Stimulated activated naive CD4-positive, alpha-beta T cell treated with Interleukin-2 at 50 U/mL for 16 hours (primary cell): ENCODE measurements at regions not wholly inside any gene's neighbourhood (a gene's known extent, or its start where the extent isn't known, plus 50 kb on each side); places are given as distances from the start of the nearest gene placed in this dataset.

Experiments
- DNase-seq: peaks from one replicate; lab custom pipeline; 2025; lab: John Stamatoyannopoulos, UW

DNA sequence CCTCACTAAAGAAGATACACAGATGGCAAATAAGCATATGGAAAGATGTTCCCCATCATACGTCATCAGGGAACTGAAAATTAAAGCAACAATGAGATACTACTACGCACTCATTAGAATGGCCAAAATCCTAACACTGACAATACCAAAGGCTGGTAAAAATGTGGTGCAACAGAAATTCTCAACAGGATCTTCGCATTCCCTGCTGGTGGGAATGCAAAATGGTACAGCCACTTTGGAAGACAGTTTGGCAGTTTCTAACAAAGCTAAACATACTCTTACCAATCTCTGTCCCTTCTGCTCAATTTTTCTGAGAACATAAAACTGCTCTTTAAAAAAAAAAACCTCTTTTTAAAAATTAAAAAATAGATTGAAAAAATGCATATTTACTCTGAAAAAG, 300.2 kb downstream of the FBXW7 start:
- no peak for DNase-seq

DNA sequence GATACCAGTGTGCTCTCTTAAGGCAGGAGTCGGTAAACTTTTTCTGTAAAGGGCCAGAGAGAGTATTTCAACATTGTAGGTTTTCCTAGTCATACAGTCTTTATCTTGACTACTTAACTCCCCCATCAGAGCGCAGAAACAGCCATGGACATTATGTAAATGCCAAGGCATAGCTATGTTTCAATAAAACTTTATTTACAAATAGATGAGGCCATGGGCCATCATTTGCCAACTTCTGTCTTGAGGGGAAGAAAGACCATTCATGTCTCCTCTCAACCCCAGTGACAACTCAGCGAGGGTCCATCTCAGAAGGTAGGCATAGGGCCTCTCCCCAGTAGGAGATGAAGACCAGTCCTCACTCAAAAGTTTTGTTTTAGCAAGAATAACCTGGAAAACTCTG, 301.3 kb downstream of the FBXW7 start:
- no peak for DNase-seq

DNA sequence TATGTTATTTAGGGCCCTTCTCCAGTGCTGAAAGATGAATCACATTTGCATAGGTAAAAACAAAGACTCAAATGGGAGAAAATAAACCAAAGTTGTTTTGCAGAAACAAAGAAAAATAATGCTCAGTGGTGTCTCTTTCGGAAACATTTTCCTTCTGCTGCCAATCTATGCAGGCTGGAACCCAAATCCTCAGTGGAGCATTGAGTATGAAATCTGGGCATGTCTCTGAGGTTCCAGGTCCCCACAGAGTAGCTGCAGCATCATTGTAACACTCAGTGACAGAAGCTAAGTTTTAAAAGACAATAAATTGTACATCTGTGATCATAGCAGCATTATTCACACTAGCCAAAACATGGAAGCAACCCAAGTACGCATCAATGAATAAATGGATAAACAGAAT, 303.6 kb downstream of the FBXW7 start:
- DNase-seq = no peak

DNA sequence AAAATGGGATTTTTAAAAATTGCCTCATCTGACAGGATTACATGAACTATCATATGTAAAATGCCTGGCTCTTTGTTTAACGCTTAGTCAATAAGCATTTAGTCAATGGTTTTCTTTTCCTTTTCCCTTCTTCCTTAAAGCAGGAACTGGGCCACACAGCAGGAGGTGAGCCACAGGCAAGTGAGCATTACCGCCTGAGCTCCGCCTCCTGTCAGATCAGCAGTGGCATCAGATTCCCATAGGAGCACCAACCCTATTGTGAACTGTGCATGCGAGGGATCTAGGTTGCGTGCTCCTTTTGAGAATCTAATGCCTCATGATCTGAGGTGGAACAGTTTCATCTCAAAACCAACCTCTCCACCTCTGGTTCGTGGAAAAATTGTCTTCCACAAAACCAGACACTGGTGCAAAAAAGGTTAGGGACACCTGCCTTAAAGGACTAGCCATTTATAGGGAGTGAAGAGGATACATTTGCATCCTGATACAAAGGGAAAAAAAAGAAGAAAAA, 306.1 kb downstream of the FBXW7 start:
- DNase-seq = no peak

DNA sequence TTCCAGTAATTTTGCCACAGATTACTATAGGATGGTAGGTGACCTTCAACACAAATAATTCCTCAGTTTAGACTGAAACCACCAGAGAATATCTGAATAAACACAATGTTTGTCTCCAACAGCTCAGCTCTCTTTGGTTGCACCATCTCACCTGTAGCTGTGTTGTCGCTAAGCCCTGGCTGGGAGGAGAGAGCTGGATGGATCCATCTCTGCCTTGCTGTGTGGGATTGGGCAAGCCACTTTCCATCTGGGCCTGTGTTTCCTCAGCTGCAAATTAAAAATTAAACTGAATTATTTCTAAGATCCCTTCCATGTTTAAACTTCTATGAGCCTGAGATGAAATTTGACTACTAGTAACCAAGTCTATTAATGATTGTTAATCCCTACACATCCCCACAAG, 310.2 kb downstream of the FBXW7 start:
- DNase-seq = no peak

DNA sequence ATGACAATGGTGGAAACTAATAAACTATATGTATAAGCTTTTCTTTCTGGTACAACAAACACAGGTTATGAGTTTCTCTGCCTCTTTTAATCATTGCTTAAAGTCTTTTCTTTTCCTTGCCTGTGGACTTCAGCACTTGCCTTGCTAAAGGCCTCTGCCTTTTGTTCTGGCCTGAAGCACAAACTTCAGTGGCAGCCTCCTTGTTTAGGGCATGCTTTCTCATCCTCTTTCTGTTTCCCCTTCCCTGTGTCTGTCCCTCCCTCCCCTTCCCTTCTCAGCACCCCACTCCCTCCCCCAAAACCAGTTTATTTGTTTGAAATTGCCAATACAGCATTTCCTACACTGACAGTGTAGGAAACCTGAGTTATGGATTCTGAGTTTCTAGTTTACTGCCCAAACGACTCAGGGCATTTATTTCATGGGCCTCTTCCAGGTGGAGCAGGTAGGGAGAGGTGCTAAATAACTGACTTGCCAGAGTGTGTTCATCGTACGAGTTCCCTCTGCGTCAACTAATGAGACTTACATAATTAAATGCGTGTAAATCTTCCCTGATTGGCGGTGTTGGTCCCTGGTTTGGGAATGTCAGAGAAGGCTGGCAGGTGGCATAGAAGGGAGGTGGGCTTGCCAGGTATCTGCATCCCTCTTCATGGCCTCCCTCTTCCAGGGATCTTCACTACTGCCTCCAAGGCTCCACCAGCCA, 311.0 kb downstream of the FBXW7 start:
- no peak for DNase-seq

DNA sequence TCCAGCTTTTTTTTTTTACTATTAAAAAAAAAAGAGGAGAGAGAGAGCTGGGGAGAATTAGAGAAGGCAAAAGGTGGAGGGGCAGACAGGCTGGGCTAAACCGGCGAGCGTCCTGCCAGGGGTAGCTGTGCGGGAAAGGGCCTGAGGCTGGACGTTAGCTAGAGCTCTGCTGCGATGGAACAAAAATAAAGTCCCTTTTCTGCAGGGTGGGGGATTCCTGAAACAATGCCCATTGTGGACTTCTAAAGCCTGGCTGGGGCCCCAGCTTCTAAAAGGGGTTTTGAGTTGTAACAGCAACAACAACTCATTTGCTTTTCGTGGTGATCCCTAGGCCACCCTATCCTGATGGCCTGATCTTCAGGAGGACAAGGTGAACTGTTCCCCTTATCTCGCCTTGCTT, 311.7 kb downstream of the FBXW7 start:
- no peak for DNase-seq

DNA sequence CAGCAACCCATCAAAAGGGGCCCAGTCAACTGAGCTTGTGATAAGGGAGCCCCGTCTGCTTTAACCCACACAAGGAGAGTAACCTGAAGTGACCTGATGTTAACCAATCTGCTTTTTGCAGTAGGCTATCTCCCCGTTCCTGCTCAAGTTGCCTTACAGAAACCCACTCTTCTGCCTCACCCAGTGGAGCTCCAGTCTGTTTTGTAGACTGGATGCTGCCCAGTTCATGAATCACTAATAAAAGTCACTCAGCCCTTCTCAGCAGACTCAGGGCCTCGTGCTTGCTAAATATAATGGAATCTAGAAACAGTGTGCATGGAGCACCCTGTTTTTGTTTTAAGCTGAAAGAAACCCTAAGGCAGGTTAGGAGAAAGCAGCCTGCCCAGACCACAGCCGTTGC, 312.3 kb downstream of the FBXW7 start:
- DNase-seq = no peak

DNA sequence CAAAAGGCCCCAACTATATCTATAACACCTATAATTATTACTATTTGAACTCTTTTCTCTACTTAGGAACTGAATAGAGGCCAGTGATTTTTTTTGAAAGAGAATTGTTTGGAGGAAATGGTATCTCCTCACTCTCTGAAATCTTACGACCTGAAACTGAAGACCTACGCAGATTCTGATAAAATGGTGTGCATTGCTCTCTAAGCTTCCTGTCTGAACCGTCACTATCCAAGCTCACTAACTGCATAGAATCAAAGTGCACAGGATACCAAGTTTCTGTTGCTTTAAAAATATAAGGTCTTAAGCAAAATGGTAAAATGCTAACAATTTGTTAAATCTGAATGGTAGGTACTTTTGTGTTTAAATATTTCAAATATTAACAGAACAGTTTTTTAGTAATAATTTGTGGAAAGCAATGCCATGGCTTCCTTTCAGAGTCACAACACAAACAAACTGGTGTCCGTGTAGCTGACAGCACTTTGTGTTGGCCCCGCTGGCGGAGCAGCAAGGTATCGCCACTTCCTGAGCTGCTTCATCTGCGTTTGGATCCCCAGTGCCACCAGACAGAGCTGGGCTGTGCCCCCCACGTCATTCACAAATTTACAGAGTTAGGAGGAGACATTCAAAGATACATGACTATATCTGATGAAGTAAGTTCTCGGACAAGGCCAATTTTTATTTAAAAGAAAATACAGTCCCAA, 313.9 kb downstream of the FBXW7 start:
- no peak for DNase-seq

DNA sequence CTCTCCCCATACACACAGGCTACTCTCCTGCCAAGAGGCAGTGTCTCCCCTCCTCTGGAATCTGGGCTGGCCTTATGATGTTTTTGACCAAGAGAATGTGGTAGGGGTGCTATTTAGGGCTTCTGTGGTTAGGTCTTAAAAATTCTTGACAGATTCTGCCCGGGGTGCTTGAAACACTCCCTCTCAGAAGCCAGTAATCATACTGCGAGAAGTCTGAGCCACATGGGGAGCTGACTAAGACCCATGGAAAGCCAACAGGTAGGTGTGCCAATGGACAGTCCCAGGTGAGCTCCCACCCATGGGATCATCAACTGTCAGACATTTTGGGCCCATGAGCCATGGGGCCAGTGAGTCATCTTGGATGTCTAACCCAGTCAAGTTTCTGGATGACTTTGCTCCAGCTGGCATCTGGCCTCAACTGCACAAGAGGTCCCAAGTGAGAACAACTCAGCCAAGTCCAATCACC, 315.7 kb downstream of the FBXW7 start:
- DNase-seq = no peak

DNA sequence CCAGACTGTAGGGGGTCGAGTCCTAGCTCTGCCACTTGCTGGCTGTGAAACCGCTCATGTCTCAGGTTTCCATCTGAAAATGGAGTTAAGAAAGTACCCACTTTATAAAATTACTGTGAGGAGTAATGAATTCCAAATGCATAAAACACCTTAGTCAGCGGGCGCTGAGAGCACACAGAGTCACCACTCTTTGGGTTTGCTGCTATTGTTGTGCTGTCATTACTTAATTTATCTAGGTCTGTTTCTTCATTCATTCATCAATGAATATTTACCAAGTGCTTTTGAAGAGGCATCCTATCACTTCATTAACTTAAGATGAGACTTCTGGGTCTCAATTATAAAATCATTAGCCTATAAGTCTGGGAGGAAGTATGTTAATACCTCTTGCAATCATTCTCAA, 317.3 kb downstream of the FBXW7 start:
- no peak for DNase-seq

DNA sequence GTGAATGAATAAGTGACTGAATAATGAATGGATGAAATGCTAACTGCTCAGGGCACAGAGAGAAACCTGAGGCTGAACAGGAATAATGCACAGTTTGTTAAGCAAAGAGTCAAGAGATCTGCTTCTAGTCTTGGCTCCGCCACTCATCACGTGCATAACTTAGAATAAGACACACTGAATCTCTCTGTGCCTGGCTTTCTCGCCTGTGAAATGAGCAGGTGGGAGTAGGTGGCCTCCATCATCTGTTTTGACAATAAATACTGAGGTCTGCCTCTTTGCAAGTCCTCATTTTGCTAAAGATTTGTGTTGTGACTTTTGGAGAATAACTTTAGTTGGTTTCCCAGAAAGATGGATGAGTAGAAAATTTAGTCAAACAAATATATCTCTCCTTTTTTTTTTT, 318.0 kb downstream of the FBXW7 start:
- DNase-seq = no peak

DNA sequence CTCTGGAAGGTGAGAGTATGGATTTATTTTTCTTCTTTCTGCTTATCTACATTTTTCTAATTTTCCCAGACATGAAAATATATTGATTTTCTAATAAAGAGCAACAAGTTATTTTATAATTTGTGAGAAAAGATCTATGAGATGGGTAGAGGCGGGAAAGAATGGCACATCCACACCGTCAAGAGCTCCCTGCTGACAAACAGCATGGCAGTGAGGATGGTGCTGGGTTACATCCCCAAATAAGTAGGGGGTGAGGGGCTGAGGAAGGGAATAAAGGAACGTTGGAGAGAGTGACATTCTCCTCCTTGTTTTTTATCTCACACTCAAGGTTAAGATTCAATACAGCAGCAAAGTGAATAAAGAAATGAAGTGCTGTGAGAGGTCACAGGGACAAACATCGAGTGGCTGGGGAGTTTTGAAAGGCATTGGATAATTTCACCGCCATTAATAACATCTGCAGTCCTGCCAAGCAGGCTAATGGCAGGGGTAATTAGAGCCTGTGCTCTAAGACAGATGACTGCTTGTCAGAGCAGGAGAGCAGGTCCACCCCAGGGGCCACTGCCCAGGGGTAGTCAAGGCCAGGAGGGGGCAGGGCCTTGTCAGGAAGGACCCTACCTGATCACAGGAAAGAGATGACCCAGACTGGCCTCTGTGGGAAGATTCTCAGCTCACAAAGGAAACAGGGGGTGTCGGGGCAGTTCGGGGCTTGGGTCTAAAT, 323.8 kb downstream of the FBXW7 start:
- no peak for DNase-seq

DNA sequence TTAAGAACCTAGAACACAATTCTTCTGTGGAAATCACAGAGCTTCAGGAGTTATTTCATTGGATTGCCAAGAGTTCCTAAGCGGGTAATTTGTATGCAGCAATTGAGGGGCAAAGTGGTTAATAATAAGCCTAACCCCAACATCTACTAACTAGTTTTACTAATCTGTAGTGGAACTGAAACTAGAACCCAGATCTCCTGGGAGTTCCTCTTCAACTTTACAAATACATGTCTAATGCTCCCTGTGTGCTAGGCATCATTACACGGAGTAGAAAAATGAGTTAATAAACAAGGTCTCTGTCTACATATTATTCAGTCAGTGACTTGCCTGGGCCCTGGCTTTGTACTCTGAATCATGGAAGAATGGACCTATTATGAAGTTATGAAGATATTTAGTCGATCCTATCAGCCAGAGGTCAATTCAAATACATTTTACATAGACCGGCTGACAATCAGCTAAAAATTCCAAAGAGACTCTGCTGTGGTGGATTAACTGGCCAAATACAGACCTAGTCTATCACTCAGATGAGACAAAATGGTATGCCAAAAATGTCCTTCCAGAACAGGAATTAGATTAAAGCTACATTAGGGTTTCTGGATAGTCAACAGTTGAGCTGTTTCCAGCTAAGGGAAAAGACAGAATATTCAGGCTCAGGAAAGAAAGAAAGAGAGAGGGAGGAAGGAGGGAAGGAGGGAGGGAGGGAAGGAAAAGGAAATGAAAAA, 326.0 kb downstream of the FBXW7 start:
- DNase-seq = no peak

DNA sequence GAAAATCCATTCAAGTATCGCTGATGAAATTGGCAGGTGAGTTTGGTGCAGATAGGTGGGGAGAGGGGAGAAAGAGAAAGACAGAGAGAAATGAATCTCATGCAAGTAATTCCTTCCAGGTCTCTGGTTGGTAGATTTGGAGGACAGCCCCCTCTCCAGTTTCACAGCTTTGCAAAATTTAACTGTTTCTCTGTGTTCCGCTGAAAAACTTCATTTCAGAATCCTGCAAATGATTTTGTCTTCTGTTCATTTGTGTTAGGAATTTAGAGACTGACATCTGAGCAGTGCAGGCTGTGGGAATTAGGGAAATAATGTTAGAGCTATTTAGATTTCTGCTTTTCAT, 328.5 kb downstream of the FBXW7 start:
- no peak for DNase-seq

DNA sequence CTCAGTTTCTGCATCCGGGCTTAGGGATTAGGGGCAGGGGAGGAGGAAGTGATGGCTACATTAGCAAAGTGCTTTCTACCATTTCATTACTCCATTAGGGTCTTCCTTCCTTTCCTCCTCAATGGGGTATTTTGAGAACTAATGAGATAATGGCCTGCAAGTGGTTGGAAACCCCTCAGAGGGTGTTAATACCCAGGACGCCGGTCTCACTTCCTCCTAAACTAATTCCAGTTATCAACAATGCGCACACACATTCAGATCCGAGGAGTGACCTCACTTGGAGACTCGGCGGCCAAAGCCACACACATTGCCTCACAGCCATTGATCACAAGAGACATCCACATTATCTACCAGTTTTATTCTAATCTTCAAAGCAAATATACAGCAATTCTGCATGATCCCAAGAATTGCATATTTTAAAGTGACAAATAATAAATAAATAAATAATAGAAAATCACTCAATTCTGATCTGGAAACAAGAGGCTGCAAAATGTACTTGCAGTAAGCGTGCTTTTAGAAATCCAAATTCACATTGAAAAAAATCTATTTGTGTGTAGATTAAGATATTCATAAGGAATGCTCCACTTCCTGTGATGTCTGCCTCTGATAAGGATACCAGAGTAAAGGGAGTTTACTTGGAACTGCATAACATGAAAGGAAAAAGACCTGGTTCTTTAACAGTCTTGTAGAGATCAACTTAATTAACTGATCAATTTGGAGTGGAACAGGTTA, 329.1 kb downstream of the FBXW7 start:
- DNase-seq = no peak

DNA sequence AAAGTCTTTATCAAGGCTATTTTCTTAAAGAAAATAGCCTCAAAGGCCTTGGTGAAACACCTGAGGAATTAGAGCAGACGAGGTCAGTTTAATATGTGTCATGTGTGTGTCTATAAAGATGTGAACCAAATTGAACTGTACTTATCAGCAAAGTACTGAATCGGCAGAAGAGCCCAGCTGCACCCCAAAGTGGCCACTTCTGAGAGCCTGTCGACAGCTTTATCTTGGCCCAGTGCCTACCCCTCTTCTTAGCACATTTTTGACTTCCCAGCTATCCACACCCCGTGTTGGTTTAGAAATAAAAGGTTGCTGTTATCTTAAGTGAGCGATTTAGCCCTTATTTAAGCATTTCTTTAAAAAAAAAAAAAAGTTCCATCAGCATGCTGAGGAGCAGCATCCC, 329.7 kb downstream of the FBXW7 start:
- no peak for DNase-seq

DNA sequence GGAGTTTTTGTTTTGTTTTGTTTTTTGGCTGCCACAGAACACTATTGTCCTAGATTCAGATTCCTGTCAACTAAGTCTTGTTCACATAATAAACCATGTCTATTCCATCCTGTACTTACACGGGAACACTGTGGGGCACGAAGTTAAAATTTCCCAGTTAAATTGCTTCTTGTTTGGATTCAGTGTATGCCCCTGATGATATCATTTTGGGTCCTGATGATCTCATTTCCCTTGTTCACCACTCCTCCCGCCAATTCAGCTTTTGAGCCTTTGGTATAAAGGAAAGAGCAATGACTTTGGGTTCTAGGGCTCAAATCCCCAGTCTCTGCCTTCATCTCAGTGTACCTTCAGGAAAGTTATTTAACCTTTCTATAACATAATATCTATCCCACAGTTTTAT, 333.5 kb downstream of the FBXW7 start:
- DNase-seq = no peak

DNA sequence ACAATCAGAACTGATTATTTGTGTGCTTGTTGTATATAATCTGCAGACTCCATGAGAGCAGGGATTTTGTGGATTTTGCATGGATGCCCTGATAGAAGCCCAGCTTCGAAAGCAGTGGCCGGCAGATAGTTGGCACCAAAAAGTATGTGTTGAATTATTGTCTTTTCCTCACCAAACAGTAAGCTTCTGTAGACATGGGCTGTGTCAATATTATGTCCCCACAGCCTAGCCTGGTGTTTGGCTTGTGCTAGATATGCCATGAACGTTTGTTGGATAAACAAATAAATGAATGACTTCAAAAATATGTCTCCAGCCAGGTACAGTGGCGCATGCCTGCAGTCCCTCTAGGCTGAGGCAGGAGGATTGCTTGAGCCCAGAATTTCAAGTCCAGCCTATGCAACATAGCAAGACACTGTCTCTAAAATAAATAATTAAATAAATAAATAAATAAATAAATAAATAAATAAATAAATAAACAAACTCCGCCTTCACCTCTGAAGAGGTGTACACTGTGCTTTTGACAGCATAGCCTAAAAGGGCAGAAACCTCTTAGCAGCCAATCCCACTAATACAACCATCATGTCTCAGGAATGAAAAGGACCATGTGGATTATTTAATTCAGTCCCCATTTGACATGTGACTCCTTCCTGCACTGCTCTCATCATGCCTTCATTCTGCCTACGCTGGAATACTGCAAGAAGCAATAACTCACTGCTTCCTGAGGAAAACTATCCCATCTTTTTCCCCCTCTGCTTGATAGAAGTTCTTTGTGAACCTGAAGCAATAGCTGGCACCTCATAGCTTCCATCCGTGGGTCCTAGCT, 335.2 kb downstream of the FBXW7 start:
- DNase-seq = no peak

DNA sequence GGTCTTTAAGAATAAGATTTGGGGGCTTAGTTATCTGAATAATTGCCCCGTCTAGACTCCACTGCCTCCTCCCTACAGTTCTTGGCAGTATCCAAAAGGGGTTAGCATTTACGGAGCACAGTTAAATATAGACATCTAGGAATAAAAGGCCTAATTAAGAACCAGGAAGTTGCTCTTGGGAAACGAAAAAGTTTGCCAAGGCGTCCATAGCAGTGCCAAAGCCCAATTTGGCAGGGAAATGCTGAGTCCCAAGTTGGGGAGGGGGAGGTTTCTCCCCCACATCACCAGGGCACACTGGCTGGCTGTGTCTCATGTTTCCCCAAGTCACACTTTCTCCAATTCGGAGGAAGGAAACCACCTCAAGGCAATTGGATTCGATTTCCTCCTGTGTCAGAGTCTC, 338.7 kb downstream of the FBXW7 start:
- no peak for DNase-seq

DNA sequence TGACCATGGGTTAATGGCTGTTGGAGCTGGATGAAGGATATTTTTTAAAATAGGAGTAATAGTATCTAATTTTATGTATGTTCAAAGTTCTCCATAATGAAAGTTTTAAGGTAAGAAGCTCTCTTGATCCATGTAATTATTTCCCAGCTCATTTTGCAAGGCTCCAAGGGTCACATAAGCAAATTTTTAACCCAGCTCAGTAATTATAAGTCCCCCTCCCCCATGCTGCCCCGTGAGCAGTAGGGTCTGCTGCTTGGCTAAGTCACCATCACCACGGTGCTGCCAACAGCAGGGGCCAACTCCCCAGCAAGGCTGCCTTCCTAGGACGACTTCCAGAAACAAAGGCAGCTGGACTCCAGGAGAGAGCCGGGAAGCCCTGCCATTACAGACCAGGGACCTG, 340.0 kb downstream of the FBXW7 start:
- no peak for DNase-seq
